OCI-LY1 (cell line): ENCODE measurements at regions not wholly inside any gene's neighbourhood (a gene's known extent, or its start where the extent isn't known, plus 50 kb on each side); places are given as distances from the start of the nearest gene placed in this dataset.

Experiments
- EZH2 ChIP-seq: fragments of 200-600 bp; sonication (generic), shearing (Covaris generic); IDR thresholded peaks from 2 replicates; pipeline ENCODE4 v1.8.0; 2017; ENCODE audit warnings: borderline replicate concordance, mixed run types, mild to moderate bottlenecking, antibody characterized with exemption, low read length, moderate library complexity, mixed read lengths
- TF ChIP-seq, protein P1 (sequence below): fragments of 200-600 bp; sonication (generic), shearing (Covaris generic); IDR thresholded peaks from 2 replicates; pipeline ENCODE4 v1.5.1; 2017; ENCODE audit warnings: mild to moderate bottlenecking, antibody characterized with exemption, low read length, moderate library complexity, mixed read lengths

DNA sequence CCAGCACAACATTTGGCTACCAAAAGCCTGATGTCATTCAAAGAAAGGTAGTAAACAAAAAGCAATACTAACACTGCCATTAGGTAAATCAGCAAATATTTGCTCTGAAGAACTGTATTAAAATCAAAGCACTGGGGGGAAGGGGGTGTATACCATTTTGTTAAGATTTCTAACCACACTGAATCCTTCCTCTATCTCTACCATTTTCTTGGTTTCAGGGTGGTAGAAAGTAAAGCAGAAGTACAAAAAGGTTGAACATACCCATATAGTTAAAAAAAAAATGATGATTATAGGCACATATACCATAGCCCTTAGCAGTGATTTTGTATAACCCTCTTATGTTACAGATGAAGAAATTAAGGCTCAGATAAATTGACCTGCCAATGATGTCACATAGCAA, 437.6 kb downstream of the ZEB2 start:
- TF ChIP-seq, protein P1, sequence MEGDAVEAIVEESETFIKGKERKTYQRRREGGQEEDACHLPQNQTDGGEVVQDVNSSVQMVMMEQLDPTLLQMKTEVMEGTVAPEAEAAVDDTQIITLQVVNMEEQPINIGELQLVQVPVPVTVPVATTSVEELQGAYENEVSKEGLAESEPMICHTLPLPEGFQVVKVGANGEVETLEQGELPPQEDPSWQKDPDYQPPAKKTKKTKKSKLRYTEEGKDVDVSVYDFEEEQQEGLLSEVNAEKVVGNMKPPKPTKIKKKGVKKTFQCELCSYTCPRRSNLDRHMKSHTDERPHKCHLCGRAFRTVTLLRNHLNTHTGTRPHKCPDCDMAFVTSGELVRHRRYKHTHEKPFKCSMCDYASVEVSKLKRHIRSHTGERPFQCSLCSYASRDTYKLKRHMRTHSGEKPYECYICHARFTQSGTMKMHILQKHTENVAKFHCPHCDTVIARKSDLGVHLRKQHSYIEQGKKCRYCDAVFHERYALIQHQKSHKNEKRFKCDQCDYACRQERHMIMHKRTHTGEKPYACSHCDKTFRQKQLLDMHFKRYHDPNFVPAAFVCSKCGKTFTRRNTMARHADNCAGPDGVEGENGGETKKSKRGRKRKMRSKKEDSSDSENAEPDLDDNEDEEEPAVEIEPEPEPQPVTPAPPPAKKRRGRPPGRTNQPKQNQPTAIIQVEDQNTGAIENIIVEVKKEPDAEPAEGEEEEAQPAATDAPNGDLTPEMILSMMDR, result no peak
- TF ChIP-seq EZH2, result no peak
